Mesendoderm (in vitro differentiated cells): ENCODE measurements at regions not wholly inside any gene's neighbourhood (a gene's known extent, or its start where the extent isn't known, plus 50 kb on each side); places are given as distances from the start of the nearest gene placed in this dataset.
A peak's percentile ranks its signal among the peaks of the same experiment; 100 is the strongest.

Experiments used
- DNase-seq: peaks from one replicate; pipeline ENCODE4 v3.0.0; 2013
- H2AK5ac ChIP-seq: 2 replicates; pipeline ENCODE4 v1.6.1; 2013; ENCODE audit warnings: low read length, inconsistent platforms
- H2BK120ac ChIP-seq: 2 replicates; pipeline ENCODE4 v1.6.1; 2013; ENCODE audit warnings: low read depth, mild to moderate bottlenecking, low read length, moderate library complexity, mixed read lengths
- H2BK15ac ChIP-seq: replicated peaks from 2 replicates; pipeline ENCODE4 v1.6.1; 2013; ENCODE audit warnings: low read depth, mild to moderate bottlenecking, moderate library complexity
- H2BK5ac ChIP-seq: 2 replicates; pipeline ENCODE4 v1.6.1; 2013; ENCODE audit warnings: low read length, inconsistent platforms
- H3K18ac ChIP-seq: 2 replicates; pipeline ENCODE4 v1.6.1; 2013; ENCODE audit warnings: mild to moderate bottlenecking, low read length, mixed read lengths
- H3K23ac ChIP-seq: one replicate; pipeline ENCODE4 v1.6.1; 2013; ENCODE audit warnings: low read length
- H3K27ac ChIP-seq: 2 replicates; pipeline ENCODE4 v1.5.1; 2013; ENCODE audit warnings: low read depth, mild to moderate bottlenecking, inconsistent platforms, low read length, moderate library complexity
- H3K27me3 ChIP-seq: 2 replicates; pipeline ENCODE4 v1.6.1; 2013; ENCODE audit warnings: low read length, control low read depth, mild to moderate bottlenecking, inconsistent platforms; ENCODE audit not compliant: insufficient read depth, poor library complexity
- H3K36me3 ChIP-seq: 2 replicates; pipeline ENCODE4 v1.6.1; 2013; ENCODE audit warnings: low read length, inconsistent platforms; ENCODE audit not compliant: control insufficient read depth, insufficient read depth
- H3K4ac ChIP-seq: one replicate; pipeline ENCODE4 v1.6.1; 2013; ENCODE audit warnings: low read depth, mild to moderate bottlenecking, low read length, moderate library complexity
- H3K4me1 ChIP-seq: 2 replicates; pipeline ENCODE4 v1.6.1; 2013; ENCODE audit warnings: low read depth, low read length, inconsistent platforms; ENCODE audit not compliant: control insufficient read depth
- H3K4me2 ChIP-seq: 2 replicates; pipeline ENCODE4 v1.6.1; 2013; ENCODE audit warnings: low read length
- H3K4me3 ChIP-seq: 2 replicates; pipeline ENCODE4 v1.5.1; 2013; ENCODE audit warnings: mild to moderate bottlenecking, low read length
- H3K56ac ChIP-seq: one replicate; pipeline ENCODE4 v1.6.1; 2013; ENCODE audit warnings: low read length
- H3K79me1 ChIP-seq: 2 replicates; pipeline ENCODE4 v1.6.1; 2013; ENCODE audit warnings: low read length, inconsistent platforms
- H3K79me2 ChIP-seq: 2 replicates; pipeline ENCODE4 v1.6.1; 2013; ENCODE audit warnings: mild to moderate bottlenecking, low read length; ENCODE audit not compliant: control insufficient read depth, insufficient read depth
- H3K9ac ChIP-seq: 2 replicates; pipeline ENCODE4 v1.6.1; 2013; ENCODE audit warnings: low read length, inconsistent platforms
- H4K5ac ChIP-seq: one replicate; pipeline ENCODE4 v1.6.1; 2013; ENCODE audit warnings: low read length
- H4K8ac ChIP-seq: one replicate; pipeline ENCODE4 v1.6.1; 2013; ENCODE audit warnings: low read depth, mild to moderate bottlenecking, control low read depth, low read length, moderate library complexity
- WGBS: extraction: QIAGEN DNeasy Blood & Tissue Kit; methylation state at CpG from one replicate; pipeline ENCODE4 v1.1.7; 2013; ENCODE audit warnings: low lambda C conversion rate, missing lambda C conversion rate; ENCODE audit not compliant: insufficient coverage; ENCODE audit errors: extremely low coverage; 5-methylcytosine and 5-hydroxymethylcytosine counted together

GRCh38 chr4:24337451-24338190, 246.7 kb downstream of the DHX15 start:
- H4K5ac ChIP-seq, result no peak overlapping the region
- H2BK5ac ChIP-seq, result no peak overlapping the region
- no peak overlapping the region for H2BK15ac ChIP-seq
- H3K4me2 ChIP-seq, result no peak overlapping the region
- no peak overlapping the region for H2AK5ac ChIP-seq
- no peak overlapping the region for H3K23ac ChIP-seq
- H3K36me3 ChIP-seq, result no peaks in the 10 kb centered on the region
- no peak overlapping the region for H3K27ac ChIP-seq
- no peak overlapping the region for H3K9ac ChIP-seq
- no CpG with 5 or more reads among the region's 13 CpGs for WGBS
- H3K18ac ChIP-seq, result no peak overlapping the region
- no peak for DNase-seq
- no peak overlapping the region for H4K8ac ChIP-seq
- no peaks in the 10 kb centered on the region for H3K27me3 ChIP-seq
- no peaks in the 10 kb centered on the region for H3K4me1 ChIP-seq
- H3K4me3 ChIP-seq, result no peak overlapping the region
- no peak overlapping the region for H3K4ac ChIP-seq
- no peaks in the 10 kb centered on the region for H3K79me2 ChIP-seq
- no peak overlapping the region for H2BK120ac ChIP-seq
- no peak overlapping the region for H3K56ac ChIP-seq
- H3K79me1 ChIP-seq, result no peaks in the 10 kb centered on the region

- Histone ChIP-seq H2BK120ac (no peak overlapping the region), H3K27me3 (no peaks in the 10 kb centered on the region)
- no CpG with 5 or more reads among the region's 4 CpGs for WGBS
Measured at GRCh38 chr4:24335616-24336015, 248.7 kb downstream of the DHX15 start.

GRCh38 chr4:24334906-24335305, 249.4 kb downstream of the DHX15 start:
- Histone ChIP-seq H2BK120ac (no peak overlapping the region), H3K4me3 (no peak overlapping the region), H3K23ac (no peak overlapping the region), H3K4ac (no peak overlapping the region), H4K8ac (no peak overlapping the region), H3K27ac (no peak overlapping the region), H4K5ac (no peak overlapping the region), H3K27me3 (no peaks in the 10 kb centered on the region), H2BK15ac (no peak overlapping the region), H3K18ac (no peak overlapping the region), H3K4me2 (no peak overlapping the region), H3K79me2 (no peaks in the 10 kb centered on the region), H3K36me3 (no peaks in the 10 kb centered on the region), H3K9ac (no peak overlapping the region), H3K79me1 (no peaks in the 10 kb centered on the region), H3K4me1 (no peaks in the 10 kb centered on the region), H2AK5ac (no peak overlapping the region), H3K56ac (no peak overlapping the region), H2BK5ac (no peak overlapping the region)
- no peak for DNase-seq
- WGBS, result no CpG with 5 or more reads among the region's 3 CpGs

More at GRCh38 chr4:24335616-24336015, 248.7 kb downstream of the DHX15 start:
- no peaks in the 10 kb centered on the region for H3K4me1 ChIP-seq
- no peaks in the 10 kb centered on the region for H3K36me3 ChIP-seq
- H2AK5ac ChIP-seq, result no peak overlapping the region
- H3K4ac ChIP-seq, result no peak overlapping the region
- H2BK5ac ChIP-seq, result no peak overlapping the region
- no peak overlapping the region for H3K4me3 ChIP-seq
- H3K9ac ChIP-seq, result no peak overlapping the region
- no peak overlapping the region for H3K18ac ChIP-seq
- no peak overlapping the region for H4K5ac ChIP-seq
- no peaks in the 10 kb centered on the region for H3K79me2 ChIP-seq
- no peak overlapping the region for H2BK15ac ChIP-seq
- no peak overlapping the region for H3K56ac ChIP-seq
- no peak for DNase-seq
- no peak overlapping the region for H3K23ac ChIP-seq
- no peak overlapping the region for H3K27ac ChIP-seq
- no peak overlapping the region for H3K4me2 ChIP-seq
- no peaks in the 10 kb centered on the region for H3K79me1 ChIP-seq
- H4K8ac ChIP-seq, result no peak overlapping the region

GRCh38 chr4:24330573-24330972, 253.8 kb downstream of the DHX15 start:
- H4K5ac ChIP-seq, result no peak overlapping the region
- H3K4me1 ChIP-seq, result peaks cover 6% of the 10 kb centered on the region
- H3K18ac ChIP-seq, result no peak overlapping the region
- H3K9ac ChIP-seq, result no peak overlapping the region
- H3K56ac ChIP-seq, result no peak overlapping the region
- H3K36me3 ChIP-seq, result no peaks in the 10 kb centered on the region
- H3K27me3 ChIP-seq, result no peaks in the 10 kb centered on the region
- H2BK120ac ChIP-seq, result no peak overlapping the region
- H3K23ac ChIP-seq, result no peak overlapping the region
- H3K4ac ChIP-seq, result no peak overlapping the region
- H3K4me2 ChIP-seq, result no peak overlapping the region
- H4K8ac ChIP-seq, result no peak overlapping the region
- no peak for DNase-seq
- H3K4me3 ChIP-seq, result no peak overlapping the region
- no peak overlapping the region for H2AK5ac ChIP-seq
- H3K79me2 ChIP-seq, result no peaks in the 10 kb centered on the region
- H3K27ac ChIP-seq, result no peak overlapping the region
- H2BK5ac ChIP-seq, result no peak overlapping the region
- no peak overlapping the region for H2BK15ac ChIP-seq
- no peaks in the 10 kb centered on the region for H3K79me1 ChIP-seq

- Histone ChIP-seq H4K8ac (no peak overlapping the region), H3K79me1 (no peaks in the 10 kb centered on the region), H2BK5ac (no peak overlapping the region), H4K5ac (no peak overlapping the region), H3K36me3 (no peaks in the 10 kb centered on the region), H3K18ac (no peak overlapping the region), H3K4me1 (peaks cover 6% of the 10 kb centered on the region), H2BK15ac (no peak overlapping the region), H3K23ac (no peak overlapping the region), H2AK5ac (no peak overlapping the region), H3K79me2 (no peaks in the 10 kb centered on the region), H3K56ac (no peak overlapping the region), H3K27ac (no peak overlapping the region), H3K9ac (no peak overlapping the region), H3K4me3 (no peak overlapping the region), H3K27me3 (no peaks in the 10 kb centered on the region), H2BK120ac (no peak overlapping the region), H3K4me2 (no peak overlapping the region), H3K4ac (no peak overlapping the region)
- WGBS, result no CpG with 5 or more reads among the region's 4 CpGs
- peak; percentile 56 for DNase-seq
Measured at GRCh38 chr4:24330172-24330571, 254.2 kb downstream of the DHX15 start.

GRCh38 chr4:24328711-24329110, 255.6 kb downstream of the DHX15 start:
- Histone ChIP-seq H3K79me1 (no peaks in the 10 kb centered on the region), H4K8ac (no peak overlapping the region), H2BK5ac (no peak overlapping the region), H2BK120ac (no peak overlapping the region), H4K5ac (no peak overlapping the region), H3K56ac (no peak overlapping the region), H2BK15ac (no peak overlapping the region), H3K9ac (no peak overlapping the region), H3K4me1 (peaks cover 6% of the 10 kb centered on the region), H2AK5ac (no peak overlapping the region), H3K36me3 (no peaks in the 10 kb centered on the region), H3K23ac (no peak overlapping the region), H3K18ac (no peak overlapping the region), H3K27ac (no peak overlapping the region), H3K79me2 (no peaks in the 10 kb centered on the region), H3K27me3 (no peaks in the 10 kb centered on the region), H3K4me3 (no peak overlapping the region), H3K4me2 (no peak overlapping the region), H3K4ac (no peak overlapping the region)
- no CpG with 5 or more reads among the region's 7 CpGs for WGBS
- no peak for DNase-seq
